NB4 (cell line): ENCODE measurements at regions not wholly inside any gene's neighbourhood (a gene's known extent, or its start where the extent isn't known, plus 50 kb on each side); places are given as distances from the start of the nearest gene placed in this dataset.

Source experiments
- DNase-seq: peaks from one replicate; pipeline ENCODE4 v3.0.0; 2010; ENCODE audit warnings: low read depth
- H3K4me3 ChIP-seq: one replicate; pipeline ENCODE4 v1.5.1; 2011; ENCODE audit warnings: mild to moderate bottlenecking, low read depth, low read length, moderate library complexity
- CTCF ChIP-seq: IDR thresholded peaks from one replicate; pipeline ENCODE4 v1.5.1; 2012; ENCODE audit warnings: low read depth, low read length
- MAX ChIP-seq: IDR thresholded peaks from 2 replicates; pipeline ENCODE4 v1.6.1; 2011; ENCODE audit warnings: low read depth, low read length
- MYC ChIP-seq: IDR thresholded peaks from 2 replicates; pipeline ENCODE4 v1.6.1; 2011; ENCODE audit warnings: low read depth, low read length
- POLR2A ChIP-seq: IDR thresholded peaks from 2 replicates; pipeline ENCODE4 v1.6.1; 2011; ENCODE audit warnings: mild to moderate bottlenecking; ENCODE audit not compliant: insufficient read length; ENCODE audit errors: extremely low read depth

- DNase-seq: no peak
- no peak overlapping the region for H3K4me3 ChIP-seq
- TF ChIP-seq MAX (no peak), POLR2A (no peak), CTCF (no peak), MYC (no peak)
Measured at GRCh38 chr7:65317372-65317771, 56.3 kb upstream of the ZNF92 start.

GRCh38 chr7:65310761-65311160 lies 62.9 kb upstream of the ZNF92 start:
- TF ChIP-seq MAX: no peak
- TF ChIP-seq CTCF: no peak
- no peak for TF ChIP-seq POLR2A
- no peak for TF ChIP-seq MYC
- DNase-seq: no peak
- no peak overlapping the region for H3K4me3 ChIP-seq

GRCh38 chr7:65308300-65308678 lies 65.4 kb upstream of the ZNF92 start:
- DNase-seq: no peak
- H3K4me3 ChIP-seq: no peak overlapping the region
- TF ChIP-seq MAX (no peak), POLR2A (no peak), MYC (no peak), CTCF (no peak)

- DNase-seq: peak; percentile 84
- TF ChIP-seq CTCF (peak; percentile 95), POLR2A (no peak), MAX (0 out of 2 replicates have a peak, but pooled peaks have one; percentile 19), MYC (0 out of 2 replicates have a peak, but pooled peaks have one; percentile 14)
- H3K4me3 ChIP-seq: no peak overlapping the region
Measured at GRCh38 chr7:65307651-65308299, 65.9 kb upstream of the ZNF92 start.

- TF ChIP-seq MYC (no peak), POLR2A (no peak), MAX (no peak), CTCF (no peak)
- peak; percentile 14 for DNase-seq
- H3K4me3 ChIP-seq: no peak overlapping the region
Measured at GRCh38 chr7:65304175-65304574, 69.5 kb upstream of the ZNF92 start.
